OCI-LY7 (cell line): ENCODE measurements at regions not wholly inside any gene's neighbourhood (a gene's known extent, or its start where the extent isn't known, plus 50 kb on each side); places are given as distances from the start of the nearest gene placed in this dataset.

ENCODE experiments used
- BruUV-seq: library from RNA; stranded (reverse); fragments of 400-500 nt; replicated peaks from 2 replicates; lab custom pipeline; 2021; lab: Mats Ljungman, UMichigan
- CTCF ChIA-PET: fragments of 300-600 bp; sonication (Branson Sonifier 250); formaldehyde crosslinking; loops from one replicate; lab custom pipeline; 2022; ENCODE audit warnings: antibody characterized with exemption; ENCODE audit not compliant: unreplicated experiment; lab: Charles Lee
- POLR2A ChIA-PET: fragments of 300-600 bp; sonication (Branson Sonifier 250); formaldehyde crosslinking; loops from one replicate; lab custom pipeline; 2022; ENCODE audit warnings: antibody characterized with exemption; lab: Charles Lee
- DNase-seq: peaks from one replicate; pipeline ENCODE4 v3.0.0-alpha.2; 2015; ENCODE audit warnings: low spot score
- H2AFZ ChIP-seq: fragments of 200-600 bp; sonication (generic), shearing (Covaris generic); 2 replicates; pipeline ENCODE4 v1.6.1; 2014; ENCODE audit warnings: mild to moderate bottlenecking, antibody characterized with exemption, low read length, moderate library complexity
- H3K27ac ChIP-seq: fragments of 200-600 bp; sonication (generic); 2 replicates; pipeline ENCODE4 v1.5.1; 2014; ENCODE audit warnings: mixed run types, low read depth, mild to moderate bottlenecking, moderate library complexity, low read length, inconsistent platforms; ENCODE audit not compliant: poor library complexity, severe bottlenecking
- H3K36me3 ChIP-seq: fragments of 200-600 bp; sonication (generic); 2 replicates; pipeline ENCODE4 v1.6.1; 2014; ENCODE audit warnings: mild to moderate bottlenecking, antibody characterized with exemption, low read length, moderate library complexity, mixed read lengths; ENCODE audit not compliant: insufficient read depth
- H3K4me1 ChIP-seq: fragments of 200-600 bp; sonication (generic); 2 replicates; pipeline ENCODE4 v1.5.1; 2014; ENCODE audit warnings: mild to moderate bottlenecking, low read length; ENCODE audit not compliant: insufficient read depth, poor library complexity, severe bottlenecking
- H3K4me2 ChIP-seq: fragments of 200-600 bp; sonication (generic); 2 replicates; pipeline ENCODE4 v1.6.1; 2014; ENCODE audit warnings: mild to moderate bottlenecking, low read length
- H3K4me3 ChIP-seq: fragments of 200-600 bp; sonication (generic); 2 replicates; pipeline ENCODE4 v1.5.1; 2014; ENCODE audit warnings: mild to moderate bottlenecking, low read depth, low read length; ENCODE audit not compliant: poor library complexity, severe bottlenecking
- H3K79me2 ChIP-seq: fragments of 200-600 bp; sonication (generic); 2 replicates; pipeline ENCODE4 v1.6.1; 2016; ENCODE audit warnings: low read depth, mild to moderate bottlenecking, low read length, moderate library complexity, mixed read lengths; ENCODE audit not compliant: insufficient read depth
- H3K9me2 ChIP-seq: fragments of 200-600 bp; sonication (generic); 2 replicates; pipeline ENCODE4 v1.6.1; 2016; ENCODE audit warnings: mild to moderate bottlenecking, low read length, mixed read lengths; ENCODE audit not compliant: insufficient read depth
- H3K9me3 ChIP-seq: fragments of 200-600 bp; sonication (generic); 2 replicates; pipeline ENCODE4 v1.6.1; 2014; ENCODE audit warnings: mild to moderate bottlenecking, mixed run types, low read length, mixed read lengths
- H4K20me1 ChIP-seq: fragments of 200-600 bp; sonication (generic); 2 replicates; pipeline ENCODE4 v1.6.1; 2014; ENCODE audit warnings: mild to moderate bottlenecking, antibody characterized with exemption, low read length, moderate library complexity, mixed read lengths; ENCODE audit not compliant: insufficient read depth
- CTCF ChIP-seq: fragments of 200-600 bp; sonication (generic); conservative IDR thresholded peaks from 2 replicates; pipeline ENCODE4 v1.5.1; 2014; ENCODE audit warnings: mild to moderate bottlenecking, antibody characterized with exemption, low read length, moderate library complexity, mixed read lengths
- EZH2phosphoT487 ChIP-seq: fragments of 200-600 bp; sonication (generic); IDR thresholded peaks from 2 replicates; pipeline ENCODE4 v1.6.1; 2018; ENCODE audit warnings: low read depth, borderline replicate concordance, mild to moderate bottlenecking, mixed run types, antibody characterized with exemption, low read length, moderate library complexity, mixed read lengths
- intact Hi-C: fragments of 100-400 bp; cut with micrococcal nuclease; formaldehyde crosslinking; loops from one replicate; pipeline ENCODE4 v1.10.0; 2022; ENCODE audit not compliant: unreplicated experiment

- Histone ChIP-seq H3K4me1 (no peaks in the 10 kb centered on the region), H3K9me2 (no peaks in the 10 kb centered on the region), H3K4me2 (no peak overlapping the region), H4K20me1 (no peaks in the 10 kb centered on the region), H2AFZ (no peak overlapping the region), H3K4me3 (no peak overlapping the region), H3K36me3 (no peaks in the 10 kb centered on the region), H3K79me2 (no peaks in the 10 kb centered on the region), H3K27ac (no peak overlapping the region), H3K9me3 (no peaks in the 10 kb centered on the region)
- no peak for DNase-seq
- no TSS peak for BruUV-seq
- CTCF ChIA-PET: no interaction called here
- POLR2A ChIA-PET: interaction anchor here (0.6 kb wide), 1 partner anchor 299 kb away, joined by 3 read pairs; no protein-coding TSS in a partner anchor
- intact Hi-C loops: no loop called here
- no peak for TF ChIP-seq EZH2phosphoT487
- TF ChIP-seq CTCF: no peak
Measured at GRCh38 chr10:29837586-29837985, 202.8 kb upstream of the SVIL start.

GRCh38 chr10:29836396-29836795 lies 201.6 kb upstream of the SVIL start:
- CTCF ChIA-PET: no interaction called here
- Histone ChIP-seq H3K79me2 (no peaks in the 10 kb centered on the region), H3K9me2 (no peaks in the 10 kb centered on the region), H3K9me3 (no peaks in the 10 kb centered on the region), H4K20me1 (no peaks in the 10 kb centered on the region), H3K27ac (no peak overlapping the region), H3K4me3 (no peak overlapping the region), H3K36me3 (no peaks in the 10 kb centered on the region), H3K4me2 (no peak overlapping the region), H3K4me1 (no peaks in the 10 kb centered on the region), H2AFZ (no peak overlapping the region)
- intact Hi-C loops: no loop called here
- no TSS peak for BruUV-seq
- TF ChIP-seq EZH2phosphoT487 (no peak), CTCF (no peak)
- no peak for DNase-seq
- POLR2A ChIA-PET: interaction anchor here (0.6 kb wide), 1 partner anchor 719 kb away, joined by 3 read pairs; no protein-coding TSS in a partner anchor

- POLR2A ChIA-PET: no interaction called here
- Histone ChIP-seq H3K9me2 (no peaks in the 10 kb centered on the region), H4K20me1 (no peaks in the 10 kb centered on the region), H3K36me3 (no peaks in the 10 kb centered on the region), H3K4me3 (no peak overlapping the region), H3K4me2 (no peak overlapping the region), H2AFZ (no peak overlapping the region), H3K9me3 (no peaks in the 10 kb centered on the region), H3K27ac (no peak overlapping the region), H3K4me1 (no peaks in the 10 kb centered on the region), H3K79me2 (no peaks in the 10 kb centered on the region)
- intact Hi-C loops: no loop called here
- CTCF ChIA-PET: no interaction called here
- TF ChIP-seq EZH2phosphoT487 (no peak), CTCF (no peak)
- no peak for DNase-seq
- BruUV-seq: no TSS peak
Measured at GRCh38 chr10:29835055-29835454, 200.3 kb upstream of the SVIL start.
